ENCODE measurements at regions not wholly inside any gene's neighbourhood (a gene's known extent, or its start where the extent isn't known, plus 50 kb on each side); places are given as distances from the start of the nearest gene placed in this dataset.

- TF ChIP-seq POLR2A (IDR thresholded peaks at IDR 0.05; ENCODE audit: low read length) (no peak), GATA1 (IDR thresholded peaks at IDR 0.05; ENCODE audit: low read depth, low read length) (no peak)
Observed at GRCh38 chr9:28317745-28318144, 744.5 kb upstream of the C9orf72 start.

Data from erythroblast (primary cell).